ENCODE measurements at regions not wholly inside any gene's neighbourhood (a gene's known extent, or its start where the extent isn't known, plus 50 kb on each side); places are given as distances from the start of the nearest gene placed in this dataset.
"Not testable (repeated sequence)": the region's sequence is repeated elsewhere in the genome, so short reads cannot be mapped to it uniquely, and the experiment has no call there.

GRCh38 chr6:66995669-66996068 lies 1288.6 kb upstream of the EYS start:
- Histone ChIP-seq H3K27ac (ENCODE audit: low read depth in 2 of 2, low read length in 2 of 2) (no peak overlapping the region), H3K36me3 (ENCODE audit: control insufficient read depth in 2 of 3, insufficient read depth in 3 of 3, low read length in 3 of 3) (no peaks in the 10 kb centered on the region), H3K27me3 (ENCODE audit: control insufficient read depth, insufficient read depth, low read length) (no peaks in the 10 kb centered on the region), H3K9ac (ENCODE audit: low read length in 3 of 3) (no peak overlapping the region), H3K4me1 (ENCODE audit: control insufficient read depth in 2 of 3, insufficient read depth in 2 of 3, low read depth in 1 of 3, low read length in 3 of 3) (no peaks in the 10 kb centered on the region), H3K4me3 (ENCODE audit: low read length in 3 of 3) (no peak overlapping the region), H3K9me3 (ENCODE audit: control insufficient read depth in 2 of 3, insufficient read depth in 1 of 3, low read length in 3 of 3) (peaks cover 0 to 4% (median 0%) of the 10 kb centered on the region in 3 donors)
- DNase-seq (no peak), FAIRE-seq (no peak)
- TF ChIP-seq, protein P1, sequence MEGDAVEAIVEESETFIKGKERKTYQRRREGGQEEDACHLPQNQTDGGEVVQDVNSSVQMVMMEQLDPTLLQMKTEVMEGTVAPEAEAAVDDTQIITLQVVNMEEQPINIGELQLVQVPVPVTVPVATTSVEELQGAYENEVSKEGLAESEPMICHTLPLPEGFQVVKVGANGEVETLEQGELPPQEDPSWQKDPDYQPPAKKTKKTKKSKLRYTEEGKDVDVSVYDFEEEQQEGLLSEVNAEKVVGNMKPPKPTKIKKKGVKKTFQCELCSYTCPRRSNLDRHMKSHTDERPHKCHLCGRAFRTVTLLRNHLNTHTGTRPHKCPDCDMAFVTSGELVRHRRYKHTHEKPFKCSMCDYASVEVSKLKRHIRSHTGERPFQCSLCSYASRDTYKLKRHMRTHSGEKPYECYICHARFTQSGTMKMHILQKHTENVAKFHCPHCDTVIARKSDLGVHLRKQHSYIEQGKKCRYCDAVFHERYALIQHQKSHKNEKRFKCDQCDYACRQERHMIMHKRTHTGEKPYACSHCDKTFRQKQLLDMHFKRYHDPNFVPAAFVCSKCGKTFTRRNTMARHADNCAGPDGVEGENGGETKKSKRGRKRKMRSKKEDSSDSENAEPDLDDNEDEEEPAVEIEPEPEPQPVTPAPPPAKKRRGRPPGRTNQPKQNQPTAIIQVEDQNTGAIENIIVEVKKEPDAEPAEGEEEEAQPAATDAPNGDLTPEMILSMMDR (IDR thresholded peaks at IDR 0.05; ENCODE audit: borderline replicate concordance, extremely low read depth, insufficient read depth): no peak
- intact Hi-C loops (cut with DNase I): no loop called here

DNA sequence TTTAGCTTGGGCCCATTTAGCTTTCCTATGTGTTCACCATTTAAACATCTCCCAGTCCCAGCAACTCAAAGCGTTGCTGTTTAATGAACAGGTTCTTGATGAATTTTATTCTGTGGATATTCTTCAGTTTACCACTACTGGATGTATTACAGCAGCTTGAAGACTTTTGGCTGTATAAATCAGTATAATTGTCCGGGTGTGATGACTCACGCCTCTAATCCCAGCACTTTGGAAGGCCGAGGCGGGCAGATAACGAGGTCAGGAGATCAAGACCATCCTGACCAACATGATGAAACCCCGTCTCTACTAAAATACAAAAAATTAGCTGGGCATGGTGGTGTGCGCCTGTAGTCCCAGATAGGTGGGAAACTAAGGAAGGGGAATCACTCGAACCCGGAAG lies 1286.7 kb upstream of the EYS start:
- H3K27ac ChIP-seq (ENCODE audit: low read depth in 2 of 2, low read length in 2 of 2); H3K9ac ChIP-seq (ENCODE audit: low read length in 3 of 3); intact Hi-C loops (cut with DNase I); H3K27me3 ChIP-seq (ENCODE audit: control insufficient read depth, insufficient read depth, low read length); H3K9me3 ChIP-seq (ENCODE audit: control insufficient read depth in 2 of 3, insufficient read depth in 1 of 3, low read length in 3 of 3); H3K4me3 ChIP-seq (ENCODE audit: low read length in 3 of 3); FAIRE-seq; H3K4me1 ChIP-seq (ENCODE audit: control insufficient read depth in 2 of 3, insufficient read depth in 2 of 3, low read depth in 1 of 3, low read length in 3 of 3); H3K36me3 ChIP-seq (ENCODE audit: control insufficient read depth in 2 of 3, insufficient read depth in 3 of 3, low read length in 3 of 3): not testable (repeated sequence)
- peak in 1 of 5 donors; percentile 3 for DNase-seq

- TF ChIP-seq, protein P1 (IDR thresholded peaks at IDR 0.05; ENCODE audit: borderline replicate concordance, extremely low read depth, insufficient read depth): no peak
- Histone ChIP-seq H3K4me1 (ENCODE audit: control insufficient read depth in 2 of 3, insufficient read depth in 2 of 3, low read depth in 1 of 3, low read length in 3 of 3) (no peaks in the 10 kb centered on the region), H3K9me3 (ENCODE audit: control insufficient read depth in 2 of 3, insufficient read depth in 1 of 3, low read length in 3 of 3) (peaks cover 0 to 4% (median 0%) of the 10 kb centered on the region in 3 donors), H3K27ac (ENCODE audit: low read depth in 2 of 2, low read length in 2 of 2) (no peak overlapping the region), H3K9ac (ENCODE audit: low read length in 3 of 3) (no peak overlapping the region), H3K27me3 (ENCODE audit: control insufficient read depth, insufficient read depth, low read length) (no peaks in the 10 kb centered on the region), H3K4me3 (ENCODE audit: low read length in 3 of 3) (no peak overlapping the region), H3K36me3 (ENCODE audit: control insufficient read depth in 2 of 3, insufficient read depth in 3 of 3, low read length in 3 of 3) (no peaks in the 10 kb centered on the region)
- DNase-seq (no peak), FAIRE-seq (no peak)
- intact Hi-C loops (cut with DNase I): no loop called here
Measured at GRCh38 chr6:66993272-66993671, 1286.2 kb upstream of the EYS start.

DNA sequence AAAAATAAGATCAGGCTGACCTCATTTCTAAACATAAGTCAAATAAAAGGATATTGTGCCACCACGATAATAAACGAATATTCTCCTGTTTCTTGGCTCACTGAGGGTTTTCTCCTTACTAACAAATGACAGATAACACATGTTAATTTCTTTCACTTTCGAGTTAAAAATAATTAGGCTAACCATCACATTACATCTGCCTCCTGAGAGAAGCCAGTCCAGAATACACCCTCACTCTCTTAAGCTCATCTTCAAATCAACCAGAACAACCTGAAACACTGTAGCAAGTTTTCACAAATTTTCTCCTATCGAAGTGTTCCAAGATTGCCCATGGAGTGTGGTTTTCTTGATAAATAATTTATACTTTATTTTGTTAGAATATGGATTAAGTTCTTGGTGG lies 1285.6 kb upstream of the EYS start:
- DNase-seq: no peak
- Histone ChIP-seq H3K4me3 (ENCODE audit: low read length in 3 of 3) (no peak overlapping the region), H3K36me3 (ENCODE audit: control insufficient read depth in 2 of 3, insufficient read depth in 3 of 3, low read length in 3 of 3) (no peaks in the 10 kb centered on the region), H3K9me3 (ENCODE audit: control insufficient read depth in 2 of 3, insufficient read depth in 1 of 3, low read length in 3 of 3) (peaks cover 0 to 4% (median 0%) of the 10 kb centered on the region in 3 donors), H3K27ac (ENCODE audit: low read depth in 2 of 2, low read length in 2 of 2) (no peak overlapping the region), H3K4me1 (ENCODE audit: control insufficient read depth in 2 of 3, insufficient read depth in 2 of 3, low read depth in 1 of 3, low read length in 3 of 3) (no peaks in the 10 kb centered on the region), H3K27me3 (ENCODE audit: control insufficient read depth, insufficient read depth, low read length) (no peaks in the 10 kb centered on the region), H3K9ac (ENCODE audit: low read length in 3 of 3) (no peak overlapping the region)
- TF ChIP-seq, protein P1 (IDR thresholded peaks at IDR 0.05; ENCODE audit: borderline replicate concordance, extremely low read depth, insufficient read depth): no peak
- FAIRE-seq: no peak
- intact Hi-C loops (cut with DNase I): no loop called here
